ENCODE measurements at regions not wholly inside any gene's neighbourhood (a gene's known extent, or its start where the extent isn't known, plus 50 kb on each side); places are given as distances from the start of the nearest gene placed in this dataset.

GRCh38 chr10:128952856-128953255 lies 514.2 kb upstream of the MGMT start:
- Histone ChIP-seq H3K27me3 (ENCODE audit: control insufficient read depth in 2 of 2, insufficient read depth in 2 of 2, low read length in 2 of 2) (no peaks in the 10 kb centered on the region), H2AFZ (ENCODE audit: low read depth, low read length) (no peak overlapping the region), H3K9me1 (replicated peaks; ENCODE audit: control insufficient read depth, extremely low read depth, insufficient read depth, low read length) (no peaks in the 10 kb centered on the region), H4K20me1 (replicated peaks; ENCODE audit: control insufficient read depth, extremely low read depth, insufficient read depth, low read length) (no peaks in the 10 kb centered on the region), H3K4me2 (ENCODE audit: insufficient read depth, low read length) (no peak overlapping the region), H3K36me3 (ENCODE audit: control insufficient read depth in 2 of 2, extremely low read depth in 1 of 2, insufficient read depth in 2 of 2, low read length in 2 of 2) (no peaks in the 10 kb centered on the region), H3K4me3 (replicated peaks in 1 of 3; ENCODE audit: insufficient read depth in 1 of 3, low read depth in 1 of 3, low read length in 3 of 3) (no peak overlapping the region), H3K27ac (ENCODE audit: insufficient read depth, low read depth, low read length) (no peak overlapping the region), H3K9ac (replicated peaks; ENCODE audit: extremely low read depth, insufficient read depth, low read length) (no peak overlapping the region), H3K4me1 (ENCODE audit: control insufficient read depth, extremely low read depth, insufficient read depth, low read length) (no peaks in the 10 kb centered on the region), H3K9me3 (replicated peaks; ENCODE audit: control insufficient read depth, insufficient read depth, low read length) (peaks cover 3% of the 10 kb centered on the region), H3K79me2 (ENCODE audit: control insufficient read depth, insufficient read depth, low read length) (no peaks in the 10 kb centered on the region)
- dilution Hi-C loops (cut with MboI; ENCODE audit: extremely low pct_ligation_motif_present, low sequenced_read_pairs), result no loop called here
- DNase-seq (ENCODE audit: low read depth, low spot score) (no peak), FAIRE-seq (no peak)
- ChIA-PET CTCF (no interaction called here), POLR2A (no interaction called here)
- BruUV-seq (replicated peaks), result no TSS peak
- TF ChIP-seq FOS (IDR thresholded peaks at IDR 0.05; ENCODE audit: borderline replicate concordance, insufficient read depth, low read length) (no peak), EZH2 (IDR thresholded peaks at IDR 0.05; ENCODE audit: borderline replicate concordance, low read depth, low read length, severe bottlenecking) (no peak), POLR2AphosphoS5 (IDR thresholded peaks at IDR 0.05; ENCODE audit: insufficient read depth, low read depth, low read length) (no peak), POLR2A (IDR thresholded peaks at IDR 0.05; ENCODE audit: low read depth, low read length) (no peak), MAX (IDR thresholded peaks at IDR 0.05; ENCODE audit: insufficient read depth, insufficient read length) (no peak), JUN (IDR thresholded peaks at IDR 0.05; ENCODE audit: borderline replicate concordance, insufficient read depth, insufficient read length, low read depth) (no peak), MYC (IDR thresholded peaks at IDR 0.05; ENCODE audit: low read depth, low read length) (no peak), GATA2 (IDR thresholded peaks at IDR 0.05; ENCODE audit: insufficient read depth, insufficient read length, low read depth, low read length) (no peak)
- TF ChIP-seq, protein P1, sequence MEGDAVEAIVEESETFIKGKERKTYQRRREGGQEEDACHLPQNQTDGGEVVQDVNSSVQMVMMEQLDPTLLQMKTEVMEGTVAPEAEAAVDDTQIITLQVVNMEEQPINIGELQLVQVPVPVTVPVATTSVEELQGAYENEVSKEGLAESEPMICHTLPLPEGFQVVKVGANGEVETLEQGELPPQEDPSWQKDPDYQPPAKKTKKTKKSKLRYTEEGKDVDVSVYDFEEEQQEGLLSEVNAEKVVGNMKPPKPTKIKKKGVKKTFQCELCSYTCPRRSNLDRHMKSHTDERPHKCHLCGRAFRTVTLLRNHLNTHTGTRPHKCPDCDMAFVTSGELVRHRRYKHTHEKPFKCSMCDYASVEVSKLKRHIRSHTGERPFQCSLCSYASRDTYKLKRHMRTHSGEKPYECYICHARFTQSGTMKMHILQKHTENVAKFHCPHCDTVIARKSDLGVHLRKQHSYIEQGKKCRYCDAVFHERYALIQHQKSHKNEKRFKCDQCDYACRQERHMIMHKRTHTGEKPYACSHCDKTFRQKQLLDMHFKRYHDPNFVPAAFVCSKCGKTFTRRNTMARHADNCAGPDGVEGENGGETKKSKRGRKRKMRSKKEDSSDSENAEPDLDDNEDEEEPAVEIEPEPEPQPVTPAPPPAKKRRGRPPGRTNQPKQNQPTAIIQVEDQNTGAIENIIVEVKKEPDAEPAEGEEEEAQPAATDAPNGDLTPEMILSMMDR (IDR thresholded peaks at IDR 0.05; ENCODE audit: extremely low read depth in 1 of 2, insufficient read depth in 1 of 2, low read depth in 1 of 2, low read length in 2 of 2), result no peak
- intact Hi-C loops (cut with micrococcal nuclease), result no loop called here
